GM21717 (cell line): ENCODE measurements at regions not wholly inside any gene's neighbourhood (a gene's known extent, or its start where the extent isn't known, plus 50 kb on each side); places are given as distances from the start of the nearest gene placed in this dataset.
"Not testable (repeated sequence)": the region's sequence is repeated elsewhere in the genome, so short reads cannot be mapped to it uniquely, and the experiment has no call there.

ENCODE experiments used
- ATAC-seq: cut with Tn5 transposase; IDR thresholded peaks from one replicate; pipeline ENCODE4 v1.9.1; 2021; ENCODE audit warnings: mild to moderate bottlenecking, moderate library complexity; ENCODE audit not compliant: unreplicated experiment

GRCh38 chr2:17460371-17461086 lies 57.7 kb downstream of the RAD51AP2 start:
- ATAC-seq = no peak

- ATAC-seq = no peak
Observed at GRCh38 chr2:17455343-17455742, 62.9 kb downstream of the RAD51AP2 start.

GRCh38 chr2:17446191-17446590 lies 72.0 kb downstream of the RAD51AP2 start:
- ATAC-seq = not testable (repeated sequence)

- ATAC-seq = no peak
Observed at GRCh38 chr2:17445744-17446143, 72.5 kb downstream of the RAD51AP2 start.

- ATAC-seq = no peak
Observed at GRCh38 chr2:17442334-17442733, 75.9 kb downstream of the RAD51AP2 start.

- ATAC-seq = no peak
Observed at GRCh38 chr2:17441790-17442189, 76.5 kb downstream of the RAD51AP2 start.

GRCh38 chr2:17441055-17441771 lies 77.0 kb downstream of the RAD51AP2 start:
- ATAC-seq = no peak

DNA sequence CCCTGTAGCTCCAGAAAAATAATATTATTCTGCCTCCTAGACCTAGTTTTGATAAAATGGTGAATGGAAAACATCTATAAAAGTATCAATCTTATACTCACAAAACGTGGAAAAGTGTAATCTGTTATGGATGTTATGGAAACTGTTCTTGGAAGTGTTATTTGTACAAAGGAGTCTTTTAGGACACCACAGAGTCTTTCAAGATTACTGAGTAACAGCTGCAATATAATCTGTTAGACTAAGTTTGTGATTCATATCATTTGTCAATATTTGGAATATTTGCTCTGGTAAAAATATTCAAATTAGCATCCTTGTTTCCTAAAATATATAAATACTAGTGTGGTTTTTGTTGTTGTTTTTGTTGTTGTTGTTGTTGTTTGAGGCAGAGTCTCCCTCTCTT lies 87.9 kb downstream of the RAD51AP2 start:
- ATAC-seq = no peak

DNA sequence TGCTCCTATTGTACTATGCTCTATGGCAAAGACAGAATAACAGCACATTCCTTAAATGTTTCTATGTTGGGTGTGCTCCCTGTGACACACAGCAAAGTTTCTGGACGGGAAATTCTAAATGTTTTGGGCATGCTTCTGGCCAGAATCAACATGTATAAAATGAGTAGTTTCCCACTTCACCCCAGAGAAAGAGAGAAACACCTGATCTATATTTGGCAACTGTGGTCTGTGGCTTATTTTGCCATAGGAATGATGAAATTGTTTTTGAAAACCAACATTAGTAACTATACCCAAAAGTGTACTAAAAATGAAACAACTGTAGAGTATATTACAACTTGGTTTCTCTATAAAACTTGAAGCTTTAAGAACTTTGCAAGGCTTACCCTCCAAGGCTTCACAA lies 89.1 kb downstream of the RAD51AP2 start:
- ATAC-seq = peak; percentile 51

GRCh38 chr2:17427401-17427800 lies 90.8 kb downstream of the RAD51AP2 start:
- no peak for ATAC-seq

- no peak for ATAC-seq
Observed at GRCh38 chr2:17426743-17427142, 91.5 kb downstream of the RAD51AP2 start.

DNA sequence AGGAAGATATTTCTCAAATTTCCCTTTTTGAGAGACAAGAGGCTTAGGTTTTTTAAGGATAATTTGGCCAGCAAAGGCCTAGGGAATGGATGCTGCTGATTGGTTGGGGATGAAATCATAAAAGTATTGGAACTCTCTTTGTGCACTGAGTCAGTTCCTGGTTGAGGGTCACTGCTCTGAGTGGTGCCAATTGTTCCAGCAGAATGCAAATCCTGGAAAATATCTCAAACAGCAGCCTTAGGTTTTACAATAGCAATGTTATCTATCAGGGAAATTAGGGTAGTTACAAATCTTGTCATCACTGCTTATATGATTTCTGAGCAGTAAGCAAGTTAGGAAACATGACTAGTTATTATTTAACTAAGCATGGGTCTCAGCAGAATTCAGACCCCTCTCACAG lies 96.2 kb downstream of the RAD51AP2 start:
- no peak for ATAC-seq

- no peak for ATAC-seq
Observed at GRCh38 chr2:17416884-17417391, 101.3 kb downstream of the RAD51AP2 start.

DNA sequence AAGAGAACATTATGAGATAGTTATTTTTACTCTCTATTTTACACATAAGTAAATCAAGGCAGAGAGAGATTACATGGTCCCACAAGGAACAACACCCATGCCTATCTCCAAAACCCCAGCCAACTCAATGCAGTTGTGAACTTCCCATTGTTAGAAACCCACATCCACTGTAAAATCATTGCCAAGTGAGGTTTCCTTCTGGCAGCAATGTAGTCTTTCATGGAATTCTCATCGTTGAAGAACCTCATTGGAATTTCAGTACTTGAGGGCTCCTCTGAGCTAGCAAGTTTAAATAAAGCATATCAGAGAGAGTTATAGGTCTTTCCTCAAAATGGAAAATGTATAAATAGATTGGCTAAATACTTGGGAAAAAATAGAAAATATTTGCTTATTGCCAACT lies 105.2 kb downstream of the RAD51AP2 start:
- no peak for ATAC-seq

- no peak for ATAC-seq
Observed at GRCh38 chr2:17401096-17401495, 117.1 kb downstream of the RAD51AP2 start.

- no peak for ATAC-seq
Observed at GRCh38 chr2:17398770-17399169, 119.5 kb downstream of the RAD51AP2 start.

- no peak for ATAC-seq
Observed at GRCh38 chr2:17388798-17389197, 129.4 kb downstream of the RAD51AP2 start.

DNA sequence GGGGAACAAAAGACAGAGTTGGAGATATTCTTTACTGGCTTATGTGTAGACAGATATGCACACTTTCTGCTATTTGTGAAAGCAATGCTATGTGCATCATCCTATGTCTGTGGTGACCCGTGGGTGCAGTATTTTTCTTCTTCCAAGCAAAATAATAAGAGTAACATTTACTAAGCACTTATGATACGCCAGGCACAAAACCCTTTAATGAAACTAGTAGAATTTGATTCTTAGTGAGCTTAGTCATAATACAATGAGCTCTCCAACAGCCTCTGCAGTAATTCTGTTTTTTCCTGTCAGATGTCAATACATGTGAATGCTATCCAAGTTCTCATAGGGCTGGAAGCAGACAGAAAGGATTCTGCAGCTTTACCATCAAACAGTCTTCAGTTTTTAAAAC lies 130.6 kb downstream of the RAD51AP2 start:
- no peak for ATAC-seq

DNA sequence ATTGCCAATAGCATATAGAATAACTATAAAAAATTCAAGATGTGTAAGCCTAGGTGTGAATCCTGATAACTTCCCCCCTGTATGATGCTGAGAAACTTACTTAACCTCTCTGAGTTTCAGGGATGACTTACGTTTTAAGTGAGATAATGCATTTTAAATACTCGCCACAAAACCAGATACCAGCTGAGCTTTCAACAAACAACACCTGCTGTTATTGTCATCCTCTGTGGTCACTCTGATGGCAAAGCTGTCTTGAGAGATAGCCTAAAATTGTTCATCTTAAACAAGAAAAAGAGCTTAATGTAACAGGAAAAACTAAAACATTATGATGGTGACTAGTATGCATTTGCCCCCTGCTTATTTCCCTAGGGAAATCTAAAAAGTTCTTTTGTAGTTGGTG lies 131.5 kb downstream of the RAD51AP2 start:
- ATAC-seq = no peak

DNA sequence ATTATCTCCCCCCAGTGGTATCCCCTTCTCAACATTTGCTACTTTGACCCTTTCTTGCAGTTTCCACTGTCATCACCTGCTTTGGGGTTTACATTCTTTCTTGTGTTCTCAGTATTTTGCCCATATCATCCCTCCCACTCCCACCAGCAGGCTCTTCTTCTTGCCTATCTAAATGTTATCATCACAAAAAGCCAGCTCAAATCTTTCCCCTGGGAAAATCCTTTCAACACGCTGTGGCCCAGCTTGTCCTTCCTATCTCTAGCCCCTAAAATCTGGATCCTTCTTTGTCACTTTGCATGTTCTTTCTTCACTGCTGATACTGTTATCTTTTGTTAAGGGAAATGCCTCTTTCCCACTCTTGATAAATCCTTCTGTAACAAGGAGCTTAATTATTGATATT lies 138.2 kb downstream of the RAD51AP2 start:
- ATAC-seq = no peak

GRCh38 chr2:17375262-17375661 lies 143.0 kb downstream of the RAD51AP2 start:
- ATAC-seq = no peak

GRCh38 chr2:17373741-17374140 lies 144.5 kb downstream of the RAD51AP2 start:
- no peak for ATAC-seq
